Hematopoietic multipotent progenitor cell (in vitro differentiated cells): ENCODE measurements at regions not wholly inside any gene's neighbourhood (a gene's known extent, or its start where the extent isn't known, plus 50 kb on each side); places are given as distances from the start of the nearest gene placed in this dataset. TPM values are rescaled to one million over a fixed set of nuclear protein-coding genes. Genes with fewer than 3 reads are reported as not detected.

Experiments
- DNase-seq, 3 donors: peaks; one replicate each; pipeline ENCODE4 v3.0.0-alpha.2; 2011 to 2015; ENCODE audit warnings: low read depth in 2 of 3, low spot score in 2 of 3
- small RNA-seq: library from RNA; depleted of rRNA; stranded (forward); fragments of <200 nt; gene quantifications from one replicate; pipeline ENCODE3, GENCODE V24; 2012

GRCh38 chr3:163018664-163019063 is 1522.1 kb downstream of the OTOL1 start:
- no peak for DNase-seq

- DNase-seq = no peak
Observed at GRCh38 chr3:163019260-163019659, 1522.7 kb downstream of the OTOL1 start.

GRCh38 chr3:163033652-163034051 is 1537.0 kb downstream of the OTOL1 start:
- no peak for DNase-seq

- no peak for DNase-seq
Observed at GRCh38 chr3:163039636-163040035, 1543.0 kb downstream of the OTOL1 start.

GRCh38 chr3:163043074-163043473 is 1546.5 kb downstream of the OTOL1 start:
- no peak for DNase-seq

GRCh38 chr3:163045945-163046344 is 1549.3 kb downstream of the OTOL1 start:
- no peak for DNase-seq

GRCh38 chr3:163048881-163049280 is 1552.3 kb downstream of the OTOL1 start:
- DNase-seq = no peak

- peak in 2 of 3 donors; percentile 29 to 65 for DNase-seq
Observed at GRCh38 chr3:163056874-163057497, 1560.4 kb downstream of the OTOL1 start.

GRCh38 chr3:163058031-163058854 is 1561.6 kb downstream of the OTOL1 start:
- no peak for DNase-seq

GRCh38 chr3:163071713-163072112 is 1575.1 kb downstream of the OTOL1 start:
- peak in 1 of 3 donors; percentile 3 for DNase-seq

Small RNA genes lying in the stretch of these regions (small RNA-seq; reads per million reads assigned to genes)
- not detected for gene AC128716.1
